A549 (cell line): ENCODE measurements at regions not wholly inside any gene's neighbourhood (a gene's known extent, or its start where the extent isn't known, plus 50 kb on each side); places are given as distances from the start of the nearest gene placed in this dataset.

Source experiments
- BHLHE40 ChIP-seq: IDR thresholded peaks from 2 replicates; pipeline ENCODE4 v1.6.1; 2012; ENCODE audit warnings: low read depth, low read length, inconsistent platforms
- CBX8 ChIP-seq: fragments of 200-600 bp; sonication (generic); IDR thresholded peaks from 2 replicates; pipeline ENCODE4 v1.6.1; 2016
- EP300 ChIP-seq, 2 experiments: fragments of >200 bp; sonication (Bioruptor Twin); formaldehyde crosslinking; IDR thresholded peaks; 2 replicates in 1 of 2; 3 replicates in 1 of 2; pipeline ENCODE4 v1.6.1; 2016 to 2017
- ESRRA ChIP-seq: fragments of 150-350 bp; IDR thresholded peaks from 2 replicates; pipeline ENCODE4 v1.6.1; 2014; ENCODE audit warnings: mild to moderate bottlenecking, low read length, borderline replicate concordance
- HEYL ChIP-seq: fragments of 250-450 bp; sonication (Bioruptor Pico); IDR thresholded peaks from 2 replicates; pipeline ENCODE4 v1.8.0; 2021; ENCODE audit warnings: mild to moderate bottlenecking, moderate library complexity
- NR3C1 ChIP-seq: fragments of >200 bp; sonication (Bioruptor Twin); formaldehyde crosslinking; IDR thresholded peaks from 3 replicates; pipeline ENCODE4 v1.6.1; 2017
- POLR2AphosphoS2 ChIP-seq: conservative IDR thresholded peaks from 2 replicates; pipeline ENCODE4 v1.6.1; 2012; ENCODE audit warnings: low read length, improper control_type of control experiment, inconsistent platforms
- RAD21 ChIP-seq, 2 experiments: fragments of >200 bp in 1 of 2; sonication (Bioruptor Twin) in 1 of 2; formaldehyde crosslinking in 1 of 2; IDR thresholded peaks in 1 of 2; conservative IDR thresholded peaks in 1 of 2; 2 replicates in 1 of 2; 3 replicates in 1 of 2; pipeline ENCODE4 v1.6.1; 2012 to 2018; ENCODE audit warnings: inconsistent platforms in 1 of 2
- SMC3 ChIP-seq: fragments of >200 bp; sonication (Bioruptor Twin); formaldehyde crosslinking; IDR thresholded peaks from 3 replicates; pipeline ENCODE4 v1.6.1; 2018; ENCODE audit warnings: inconsistent platforms
- TF ChIP-seq, protein P1 (sequence below): fragments of >200 bp; sonication (Bioruptor Twin); formaldehyde crosslinking; IDR thresholded peaks from 3 replicates; pipeline ENCODE4 v1.5.1; 2016
- TF ChIP-seq, protein P2 (sequence below): fragments of 200-600 bp; sonication (generic); IDR thresholded peaks from 2 replicates; pipeline ENCODE4 v1.6.1; 2016; ENCODE audit warnings: antibody characterized with exemption, mild to moderate bottlenecking, moderate library complexity
- TF ChIP-seq, protein P3 (sequence below): IDR thresholded peaks from 2 replicates; pipeline ENCODE4 v1.6.1; 2012

DNA sequence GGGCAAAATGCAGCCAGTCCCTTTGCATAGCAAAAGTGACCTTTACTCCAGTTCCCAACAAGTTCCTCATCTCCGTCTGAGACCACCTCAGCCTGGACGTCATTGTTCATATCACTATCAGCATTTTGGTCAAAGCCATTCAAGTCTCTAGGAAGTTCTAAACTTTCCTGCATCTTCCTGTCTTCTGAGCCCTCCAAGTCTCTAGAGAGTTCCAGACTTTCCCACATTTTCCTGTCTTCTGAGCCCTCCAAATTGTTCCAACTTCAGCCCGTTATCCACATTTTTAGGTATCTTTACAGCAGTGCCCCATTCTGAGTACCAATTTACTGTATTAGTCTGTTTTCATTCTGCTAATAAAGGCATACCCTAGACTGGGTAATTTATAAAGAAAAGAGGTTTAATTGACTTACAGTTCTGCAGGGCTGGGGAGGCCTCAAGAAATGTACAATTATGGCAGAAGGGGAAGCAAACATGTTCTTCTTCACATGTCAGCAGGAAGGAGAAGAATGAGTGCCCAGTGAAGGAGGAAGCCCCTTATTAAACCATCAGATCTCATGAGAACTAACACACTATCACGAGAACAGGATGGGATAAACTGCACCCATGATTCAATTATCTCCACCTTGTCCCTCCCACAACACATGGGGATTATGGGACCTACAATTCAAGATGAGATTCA is 123.7 kb downstream of the MYCN start:
- TF ChIP-seq ESRRA = no peak
- TF ChIP-seq POLR2AphosphoS2 = no peak
- TF ChIP-seq BHLHE40 = no peak
- TF ChIP-seq, protein P1, sequence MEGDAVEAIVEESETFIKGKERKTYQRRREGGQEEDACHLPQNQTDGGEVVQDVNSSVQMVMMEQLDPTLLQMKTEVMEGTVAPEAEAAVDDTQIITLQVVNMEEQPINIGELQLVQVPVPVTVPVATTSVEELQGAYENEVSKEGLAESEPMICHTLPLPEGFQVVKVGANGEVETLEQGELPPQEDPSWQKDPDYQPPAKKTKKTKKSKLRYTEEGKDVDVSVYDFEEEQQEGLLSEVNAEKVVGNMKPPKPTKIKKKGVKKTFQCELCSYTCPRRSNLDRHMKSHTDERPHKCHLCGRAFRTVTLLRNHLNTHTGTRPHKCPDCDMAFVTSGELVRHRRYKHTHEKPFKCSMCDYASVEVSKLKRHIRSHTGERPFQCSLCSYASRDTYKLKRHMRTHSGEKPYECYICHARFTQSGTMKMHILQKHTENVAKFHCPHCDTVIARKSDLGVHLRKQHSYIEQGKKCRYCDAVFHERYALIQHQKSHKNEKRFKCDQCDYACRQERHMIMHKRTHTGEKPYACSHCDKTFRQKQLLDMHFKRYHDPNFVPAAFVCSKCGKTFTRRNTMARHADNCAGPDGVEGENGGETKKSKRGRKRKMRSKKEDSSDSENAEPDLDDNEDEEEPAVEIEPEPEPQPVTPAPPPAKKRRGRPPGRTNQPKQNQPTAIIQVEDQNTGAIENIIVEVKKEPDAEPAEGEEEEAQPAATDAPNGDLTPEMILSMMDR = no peak
- TF ChIP-seq, protein P2, sequence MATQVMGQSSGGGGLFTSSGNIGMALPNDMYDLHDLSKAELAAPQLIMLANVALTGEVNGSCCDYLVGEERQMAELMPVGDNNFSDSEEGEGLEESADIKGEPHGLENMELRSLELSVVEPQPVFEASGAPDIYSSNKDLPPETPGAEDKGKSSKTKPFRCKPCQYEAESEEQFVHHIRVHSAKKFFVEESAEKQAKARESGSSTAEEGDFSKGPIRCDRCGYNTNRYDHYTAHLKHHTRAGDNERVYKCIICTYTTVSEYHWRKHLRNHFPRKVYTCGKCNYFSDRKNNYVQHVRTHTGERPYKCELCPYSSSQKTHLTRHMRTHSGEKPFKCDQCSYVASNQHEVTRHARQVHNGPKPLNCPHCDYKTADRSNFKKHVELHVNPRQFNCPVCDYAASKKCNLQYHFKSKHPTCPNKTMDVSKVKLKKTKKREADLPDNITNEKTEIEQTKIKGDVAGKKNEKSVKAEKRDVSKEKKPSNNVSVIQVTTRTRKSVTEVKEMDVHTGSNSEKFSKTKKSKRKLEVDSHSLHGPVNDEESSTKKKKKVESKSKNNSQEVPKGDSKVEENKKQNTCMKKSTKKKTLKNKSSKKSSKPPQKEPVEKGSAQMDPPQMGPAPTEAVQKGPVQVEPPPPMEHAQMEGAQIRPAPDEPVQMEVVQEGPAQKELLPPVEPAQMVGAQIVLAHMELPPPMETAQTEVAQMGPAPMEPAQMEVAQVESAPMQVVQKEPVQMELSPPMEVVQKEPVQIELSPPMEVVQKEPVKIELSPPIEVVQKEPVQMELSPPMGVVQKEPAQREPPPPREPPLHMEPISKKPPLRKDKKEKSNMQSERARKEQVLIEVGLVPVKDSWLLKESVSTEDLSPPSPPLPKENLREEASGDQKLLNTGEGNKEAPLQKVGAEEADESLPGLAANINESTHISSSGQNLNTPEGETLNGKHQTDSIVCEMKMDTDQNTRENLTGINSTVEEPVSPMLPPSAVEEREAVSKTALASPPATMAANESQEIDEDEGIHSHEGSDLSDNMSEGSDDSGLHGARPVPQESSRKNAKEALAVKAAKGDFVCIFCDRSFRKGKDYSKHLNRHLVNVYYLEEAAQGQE = no peak
- TF ChIP-seq, protein P3, sequence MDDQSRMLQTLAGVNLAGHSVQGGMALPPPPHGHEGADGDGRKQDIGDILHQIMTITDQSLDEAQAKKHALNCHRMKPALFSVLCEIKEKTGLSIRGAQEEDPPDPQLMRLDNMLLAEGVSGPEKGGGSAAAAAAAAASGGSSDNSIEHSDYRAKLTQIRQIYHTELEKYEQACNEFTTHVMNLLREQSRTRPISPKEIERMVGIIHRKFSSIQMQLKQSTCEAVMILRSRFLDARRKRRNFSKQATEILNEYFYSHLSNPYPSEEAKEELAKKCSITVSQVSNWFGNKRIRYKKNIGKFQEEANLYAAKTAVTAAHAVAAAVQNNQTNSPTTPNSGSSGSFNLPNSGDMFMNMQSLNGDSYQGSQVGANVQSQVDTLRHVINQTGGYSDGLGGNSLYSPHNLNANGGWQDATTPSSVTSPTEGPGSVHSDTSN = no peak
- TF ChIP-seq CBX8 = no peak
- no peak for TF ChIP-seq RAD21 (conservative IDR thresholded peaks at IDR 0.05 in 1 of 2, IDR thresholded peaks at IDR 0.05 in 1 of 2)
- TF ChIP-seq NR3C1 = no peak
- TF ChIP-seq EP300 (IDR thresholded peaks at IDR 0.05) = no peak
- TF ChIP-seq HEYL = no peak
- TF ChIP-seq SMC3 = no peak
